Peyer's patch (tissue), 4 donors: ENCODE measurements at regions not wholly inside any gene's neighbourhood (a gene's known extent, or its start where the extent isn't known, plus 50 kb on each side); places are given as distances from the start of the nearest gene placed in this dataset.

Source experiments
- CTCF ChIP-seq, 6 experiments: fragments of 450-650 bp in 4 of 6; fragments of 200-600 bp in 2 of 6; sonication (generic) in 1 of 6; IDR thresholded peaks; one replicate each; pipeline ENCODE4 v1.5.1; 2017 to 2019; ENCODE audit warnings: antibody characterized with exemption in 6 of 6, mild to moderate bottlenecking in 3 of 6, moderate library complexity in 1 of 6
- POLR2A ChIP-seq, 2 donors: fragments of 450-650 bp; IDR thresholded peaks; one replicate each; pipeline ENCODE4 v1.5.1; 2017; ENCODE audit warnings: antibody characterized with exemption in 2 of 2, mild to moderate bottlenecking in 2 of 2, moderate library complexity in 2 of 2

- TF ChIP-seq CTCF (IDR thresholded peaks at IDR 0.05) (no peak), POLR2A (IDR thresholded peaks at IDR 0.05) (no peak)
Measured at GRCh38 chr10:90222939-90223338, 521.5 kb downstream of the KIF20B start.
